GM12892 (cell line): ENCODE measurements at regions not wholly inside any gene's neighbourhood (a gene's known extent, or its start where the extent isn't known, plus 50 kb on each side); places are given as distances from the start of the nearest gene placed in this dataset.

ENCODE experiments used
- POLR2A ChIP-seq: IDR thresholded peaks from 2 replicates; pipeline ENCODE4 v1.6.1; 2011; ENCODE audit warnings: low read depth, low read length, control low read depth
- POLR2AphosphoS5 ChIP-seq: IDR thresholded peaks from 2 replicates; pipeline ENCODE4 v1.6.1; 2011; ENCODE audit warnings: low read depth, low read length, control low read depth
- TAF1 ChIP-seq: IDR thresholded peaks from 2 replicates; pipeline ENCODE4 v1.6.1; 2011; ENCODE audit warnings: low read depth, mild to moderate bottlenecking, control low read depth, low read length, borderline replicate concordance

DNA sequence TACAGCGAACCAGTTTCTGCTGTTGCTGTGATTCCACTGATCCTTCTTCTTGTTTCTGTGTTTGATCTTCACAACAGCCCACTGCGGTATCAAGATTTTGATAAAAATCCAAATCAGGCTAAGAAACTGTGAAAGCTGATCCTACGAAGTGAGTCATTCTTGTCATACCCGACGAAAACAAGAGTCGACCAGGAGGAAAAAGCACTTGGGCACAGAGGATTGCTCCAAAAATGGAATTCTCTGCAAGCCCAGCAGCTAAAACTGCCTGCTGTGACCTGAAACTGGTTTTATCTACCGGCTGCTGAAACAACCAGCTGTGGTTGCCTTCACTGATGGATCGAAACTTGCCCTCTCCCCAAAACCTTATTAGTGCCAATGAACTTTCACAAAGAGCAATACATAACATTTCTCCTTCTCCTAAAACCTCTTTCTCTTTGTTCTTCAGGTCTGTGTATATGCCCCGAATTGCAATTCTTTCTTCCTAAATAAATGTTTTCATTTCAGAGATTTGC lies 607.0 kb upstream of the PRKX start:
- TF ChIP-seq POLR2A (no peak), TAF1 (no peak), POLR2AphosphoS5 (no peak)
